Mesodermal cell (in vitro differentiated cells): ENCODE measurements at regions not wholly inside any gene's neighbourhood (a gene's known extent, or its start where the extent isn't known, plus 50 kb on each side); places are given as distances from the start of the nearest gene placed in this dataset.

ENCODE experiments used
- H3K27ac ChIP-seq: 2 replicates; pipeline ENCODE4 v1.7.0; 2013; ENCODE audit warnings: mild to moderate bottlenecking, low read depth, low read length, moderate library complexity; ENCODE audit not compliant: severe bottlenecking
- H3K36me3 ChIP-seq: 2 replicates; pipeline ENCODE4 v1.7.1; 2013; ENCODE audit warnings: mild to moderate bottlenecking, low read length, moderate library complexity; ENCODE audit not compliant: control insufficient read depth, insufficient read depth
- H3K4me1 ChIP-seq: one replicate; pipeline ENCODE4 v1.7.1; 2013; ENCODE audit warnings: mild to moderate bottlenecking, low read length; ENCODE audit not compliant: insufficient read depth, control insufficient read depth, poor library complexity, severe bottlenecking
- H3K4me3 ChIP-seq: 2 replicates; pipeline ENCODE4 v1.7.0; 2013; ENCODE audit warnings: low read length, control low read depth, mild to moderate bottlenecking; ENCODE audit not compliant: insufficient read depth, poor library complexity, severe bottlenecking; ENCODE audit errors: extremely low read depth
- H3K9me3 ChIP-seq: 2 replicates; pipeline ENCODE4 v1.7.1; 2013; ENCODE audit warnings: mild to moderate bottlenecking, low read length, moderate library complexity; ENCODE audit not compliant: control insufficient read depth
- WGBS, 2 experiments: methylation state at CpG; one replicate each; pipeline ENCODE4 v1.1.5; 2013; ENCODE audit warnings: missing lambda C conversion rate in 2 of 2; ENCODE audit not compliant: insufficient coverage in 2 of 2; 5-methylcytosine and 5-hydroxymethylcytosine counted together

DNA sequence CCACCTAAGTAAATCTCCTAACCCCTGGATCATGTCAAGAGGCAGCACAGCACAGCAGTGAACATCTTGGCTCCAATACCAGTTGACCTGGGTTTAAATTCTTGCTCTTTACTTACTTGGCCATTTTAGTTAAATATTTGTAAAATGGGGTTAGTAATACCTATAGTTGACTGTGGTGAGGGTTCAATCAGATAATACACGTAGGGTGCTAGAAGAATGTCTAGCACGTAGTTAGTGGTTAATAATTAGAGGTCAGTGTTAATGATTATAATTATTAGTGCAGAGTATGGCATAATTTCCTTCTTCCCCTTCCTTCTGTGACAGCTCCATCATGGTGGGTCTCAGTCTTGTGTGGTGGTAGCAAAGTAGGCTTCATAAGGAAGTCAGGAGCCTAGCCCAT is 520.8 kb downstream of the INSC start:
- 93 to 100% methylated on average over 2 of the region's 2 CpGs for WGBS, 2 experiments

DNA sequence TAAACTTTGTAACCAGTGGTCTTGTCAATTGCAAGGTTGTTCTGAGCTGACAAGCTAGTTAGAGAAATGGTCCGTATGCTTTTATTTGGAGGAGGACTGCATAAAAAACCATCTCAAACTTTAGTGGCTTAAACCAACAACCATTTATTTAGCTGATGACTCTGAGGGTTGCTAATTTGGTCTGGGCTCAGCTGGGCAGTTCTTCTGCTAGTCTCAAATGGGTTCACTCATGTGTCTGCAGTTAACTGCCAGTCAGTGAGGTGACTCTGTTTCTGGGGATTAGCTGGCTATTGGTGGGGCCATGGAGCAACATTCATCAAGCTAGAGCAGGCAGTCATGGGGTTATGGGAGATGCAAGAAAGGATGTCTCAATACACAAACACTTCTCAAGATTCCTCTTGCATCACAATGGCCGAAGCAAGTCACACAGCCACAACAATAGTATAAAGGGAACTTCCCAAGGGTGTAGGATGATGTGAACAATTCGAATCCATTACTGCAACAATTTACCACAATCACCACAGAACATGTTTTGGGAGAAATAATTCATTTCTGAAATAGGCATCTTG is 521.9 kb downstream of the INSC start:
- Histone ChIP-seq H3K9me3 (no peaks in the 10 kb centered on the region), H3K4me1 (no peaks in the 10 kb centered on the region), H3K36me3 (no peaks in the 10 kb centered on the region), H3K27ac (no peak overlapping the region), H3K4me3 (no peak overlapping the region)
- WGBS, 2 experiments = no CpG with 5 or more reads among the region's 3 CpGs

More for the DNA sequence above, 520.8 kb downstream of the INSC start:
- H3K4me1 ChIP-seq = no peaks in the 10 kb centered on the region
- H3K9me3 ChIP-seq = no peaks in the 10 kb centered on the region
- no peak overlapping the region for H3K27ac ChIP-seq
- H3K4me3 ChIP-seq = no peak overlapping the region
- H3K36me3 ChIP-seq = no peaks in the 10 kb centered on the region

DNA sequence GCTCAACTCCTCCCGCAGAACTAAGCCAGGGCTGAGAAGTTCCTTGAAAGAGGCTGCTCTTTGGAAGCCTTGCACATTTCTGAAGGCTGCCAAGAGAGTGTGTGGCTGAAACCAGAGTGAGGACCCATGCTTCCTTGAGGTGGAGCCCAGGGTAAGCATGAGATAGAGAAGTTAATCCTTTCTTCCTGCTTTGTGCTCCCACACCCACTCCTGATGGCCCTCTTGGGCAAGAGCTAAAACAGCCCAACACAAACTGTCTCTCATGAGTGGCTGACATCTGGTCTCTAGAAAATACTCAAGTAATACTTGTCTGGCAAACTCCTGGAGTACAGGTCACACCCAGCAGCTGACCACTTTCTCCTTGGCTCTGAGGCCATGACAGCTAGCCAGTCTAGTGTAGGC is 523.7 kb downstream of the INSC start:
- WGBS, 2 experiments = 88 to 100% methylated on average over 1 of the region's 1 CpG
- no peaks in the 10 kb centered on the region for H3K36me3 ChIP-seq
- no peak overlapping the region for H3K4me3 ChIP-seq
- H3K9me3 ChIP-seq = no peaks in the 10 kb centered on the region
- no peak overlapping the region for H3K27ac ChIP-seq
- H3K4me1 ChIP-seq = no peaks in the 10 kb centered on the region

GRCh38 chr11:15640318-15640717 is 525.6 kb downstream of the INSC start:
- Histone ChIP-seq H3K9me3 (no peaks in the 10 kb centered on the region), H3K4me1 (no peaks in the 10 kb centered on the region), H3K27ac (no peak overlapping the region), H3K4me3 (no peak overlapping the region), H3K36me3 (no peaks in the 10 kb centered on the region)
- WGBS, 2 experiments = 79 to 92% methylated on average over 7 to 8 of the region's 9 CpGs

DNA sequence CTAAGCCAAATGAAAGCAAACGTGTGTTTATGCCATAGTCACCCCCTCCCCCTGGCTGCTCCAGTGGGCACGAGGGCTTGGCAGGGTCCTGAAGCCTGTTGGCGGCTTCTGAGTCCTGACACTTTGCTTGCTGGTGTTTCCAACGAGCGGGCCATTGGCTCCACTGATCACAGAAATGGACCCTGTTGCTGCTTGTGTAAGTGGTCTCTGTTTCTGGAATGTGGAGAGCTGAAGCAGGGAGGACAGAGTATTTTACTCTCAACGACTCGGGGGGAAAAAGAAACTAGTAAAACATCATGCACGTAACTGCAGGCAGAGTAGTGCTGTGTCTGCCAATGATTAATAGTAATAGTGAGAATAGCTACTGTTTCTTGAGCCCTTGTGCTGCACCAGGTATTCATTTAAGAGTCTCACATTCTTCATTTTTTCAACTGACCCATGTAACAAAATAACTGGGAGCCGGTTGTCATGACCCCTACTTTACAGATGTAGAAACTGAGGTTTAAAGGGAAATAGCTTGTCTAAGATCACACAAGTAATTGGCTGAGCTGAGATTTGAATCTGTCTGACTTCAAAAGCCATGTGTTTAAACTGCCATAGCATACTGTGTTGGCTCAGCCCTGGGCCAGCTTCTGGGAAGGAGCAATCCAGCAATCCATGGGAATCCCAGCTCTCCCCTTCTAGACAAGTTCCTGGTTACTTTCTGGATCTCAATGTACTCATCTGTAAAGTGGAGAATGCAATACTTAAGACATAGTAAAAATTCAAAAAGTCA is 526.7 kb downstream of the INSC start:
- Histone ChIP-seq H3K27ac (no peak overlapping the region), H3K36me3 (no peaks in the 10 kb centered on the region), H3K9me3 (no peaks in the 10 kb centered on the region), H3K4me1 (no peaks in the 10 kb centered on the region), H3K4me3 (no peak overlapping the region)
- 78 to 83% methylated on average over 7 to 8 of the region's 9 CpGs for WGBS, 2 experiments

DNA sequence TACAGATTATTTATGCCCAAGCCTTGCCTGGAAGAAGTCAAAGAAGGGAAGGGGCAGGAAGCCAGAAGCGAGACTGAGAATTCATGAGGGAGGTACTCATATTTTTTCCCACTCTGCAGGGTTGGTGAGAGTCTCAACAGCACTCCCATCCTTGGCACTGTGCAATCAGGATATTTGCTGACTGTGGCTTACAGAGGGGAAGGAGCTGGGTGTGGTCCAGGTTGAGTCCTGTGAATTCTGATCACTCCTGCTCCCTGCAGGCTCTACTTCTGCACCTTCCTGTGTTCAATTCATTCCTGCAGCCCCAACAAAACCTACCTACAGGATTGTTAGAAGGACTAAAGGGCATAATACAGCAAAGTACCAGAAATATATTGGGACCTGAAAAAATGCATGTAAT is 530.5 kb downstream of the INSC start:
- 80 to 83% methylated on average over 1 of the region's 1 CpG for WGBS, 2 experiments

DNA sequence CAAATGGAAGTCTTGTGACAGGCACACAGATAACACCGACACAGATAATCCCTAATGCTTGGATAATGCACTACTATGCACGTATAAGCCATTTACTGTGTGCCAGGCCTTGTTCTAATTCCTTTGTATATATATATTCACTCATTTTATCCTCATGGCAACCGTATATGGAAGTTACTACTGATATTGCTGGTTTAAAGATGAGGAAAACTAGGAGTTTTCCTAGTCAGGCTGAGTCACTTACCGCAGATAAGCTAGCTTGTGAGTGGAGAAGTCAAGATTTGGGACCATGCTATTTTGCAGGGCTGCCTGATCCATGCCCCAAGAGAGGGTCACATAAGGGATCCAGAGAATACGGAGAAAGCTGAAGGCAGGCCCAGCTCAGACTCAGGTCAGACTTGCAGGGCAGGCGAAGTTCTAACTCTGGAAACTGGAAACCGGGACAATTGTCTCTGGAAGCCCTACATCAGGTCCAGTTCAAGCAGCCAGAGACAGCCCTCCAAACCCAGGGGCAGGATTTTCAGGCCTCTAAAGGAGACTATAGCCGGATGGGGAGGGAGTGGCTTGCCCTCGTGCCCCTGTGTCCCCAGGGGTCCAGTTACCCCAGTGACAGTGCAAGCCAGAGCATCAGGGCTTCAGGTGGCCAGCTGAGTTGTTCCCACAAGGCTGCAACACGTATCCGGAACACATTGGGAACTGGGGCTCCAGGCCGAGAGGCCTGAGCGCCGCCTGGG is 534.8 kb downstream of the INSC start:
- Histone ChIP-seq H3K4me3 (no peak overlapping the region), H3K4me1 (no peaks in the 10 kb centered on the region), H3K27ac (no peak overlapping the region), H3K36me3 (no peaks in the 10 kb centered on the region), H3K9me3 (no peaks in the 10 kb centered on the region)
- WGBS, 2 experiments = 39 to 47% methylated on average over 11 of the region's 14 CpGs

More for the DNA sequence above, 530.5 kb downstream of the INSC start:
- H3K4me1 ChIP-seq = no peaks in the 10 kb centered on the region
- no peak overlapping the region for H3K4me3 ChIP-seq
- no peak overlapping the region for H3K27ac ChIP-seq
- H3K36me3 ChIP-seq = no peaks in the 10 kb centered on the region
- H3K9me3 ChIP-seq = no peaks in the 10 kb centered on the region

DNA sequence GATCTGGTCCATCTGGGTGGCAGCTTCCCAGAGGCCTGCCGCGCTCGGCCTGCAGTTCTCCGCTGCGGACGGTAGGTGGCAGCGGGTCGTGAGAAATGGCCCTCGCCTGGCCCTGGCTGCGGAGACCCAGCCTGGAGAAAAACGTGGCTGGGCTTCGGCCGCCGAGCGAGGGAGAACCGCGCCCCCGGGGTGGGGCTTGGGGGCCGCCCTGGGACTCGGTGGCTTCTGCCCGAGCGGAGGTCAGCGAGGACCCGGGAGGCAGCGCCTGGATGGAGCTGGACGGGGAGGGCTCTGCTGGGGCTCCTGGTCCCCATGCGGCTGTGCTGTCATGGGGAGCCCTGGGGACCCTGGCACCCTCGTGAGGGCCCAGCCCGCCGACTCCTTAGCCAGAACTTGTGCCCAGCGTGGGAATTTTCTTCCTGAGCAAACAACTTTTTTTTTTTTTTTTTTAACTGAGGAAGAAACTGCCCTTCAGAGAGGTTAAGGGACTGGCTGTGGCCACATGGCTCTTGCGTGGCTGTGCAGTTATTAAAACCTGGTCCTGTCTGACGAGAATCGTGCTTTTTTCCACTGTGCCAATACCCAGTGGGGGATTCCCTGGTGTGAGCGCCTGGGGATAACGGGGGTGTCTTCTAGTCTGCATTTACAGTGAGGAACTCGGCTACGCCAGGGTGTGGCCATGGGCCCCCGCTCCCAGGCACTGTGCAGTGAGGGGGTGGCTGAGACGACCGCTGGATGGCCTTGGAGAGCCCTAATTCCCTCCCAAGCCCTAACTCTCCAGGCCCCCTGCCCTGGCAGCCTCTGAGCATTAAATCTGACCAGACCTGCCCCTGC is 535.6 kb downstream of the INSC start:
- H3K36me3 ChIP-seq = no peaks in the 10 kb centered on the region
- H3K4me1 ChIP-seq = no peaks in the 10 kb centered on the region
- H3K9me3 ChIP-seq = no peaks in the 10 kb centered on the region
- 3 to 12% methylated on average over 24 to 33 of the region's 41 CpGs for WGBS, 2 experiments
- peak overlapping the region; percentile 6 for H3K27ac ChIP-seq
- no peak overlapping the region for H3K4me3 ChIP-seq

- 91 to 95% methylated on average over 10 to 16 of the region's 22 CpGs for WGBS, 2 experiments
- no peak overlapping the region for H3K4me3 ChIP-seq
- H3K27ac ChIP-seq = no peak overlapping the region
Measured at GRCh38 chr11:15651033-15651432, 536.3 kb downstream of the INSC start.

DNA sequence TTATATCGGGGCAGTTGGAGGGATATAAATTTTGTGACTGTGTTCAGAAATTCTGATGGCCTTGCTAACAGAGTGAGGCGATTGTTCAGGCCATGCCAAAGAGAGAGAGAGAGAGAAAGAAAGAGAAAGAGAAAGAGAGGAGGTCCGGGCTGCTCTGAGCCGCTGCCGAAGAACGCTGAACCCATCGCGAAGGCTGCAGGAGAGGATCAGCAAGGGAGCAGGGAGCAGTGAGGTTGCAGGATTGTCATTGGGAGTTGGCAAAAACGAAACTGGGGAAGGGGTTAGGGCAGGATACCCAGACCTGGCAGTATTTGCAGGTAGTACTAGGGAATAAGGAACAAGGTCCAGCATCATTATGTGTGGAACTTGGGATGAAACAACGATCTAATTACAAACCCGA is 537.1 kb downstream of the INSC start:
- H3K27ac ChIP-seq = no peak overlapping the region
- H3K4me3 ChIP-seq = no peak overlapping the region
- 64 to 71% methylated on average over 10 of the region's 11 CpGs for whole genome bisulfite sequencing, 2 experiments

More at GRCh38 chr11:15651033-15651432, 536.3 kb downstream of the INSC start:
- H3K4me1 ChIP-seq = no peaks in the 10 kb centered on the region
- H3K9me3 ChIP-seq = no peaks in the 10 kb centered on the region
- no peaks in the 10 kb centered on the region for H3K36me3 ChIP-seq

More for the DNA sequence above, 537.1 kb downstream of the INSC start:
- H3K4me1 ChIP-seq = no peaks in the 10 kb centered on the region
- H3K9me3 ChIP-seq = no peaks in the 10 kb centered on the region
- no peaks in the 10 kb centered on the region for H3K36me3 ChIP-seq
